A549 (cell line): ENCODE measurements at regions not wholly inside any gene's neighbourhood (a gene's known extent, or its start where the extent isn't known, plus 50 kb on each side); places are given as distances from the start of the nearest gene placed in this dataset.

Experiments
- ATAC-seq, 2 experiments: fragments of 200-7000 bp in 1 of 2; fragments of >200 bp in 1 of 2; cut with Nextera tagmentation in 1 of 2; cut with Tn5 transposase in 1 of 2; 3 replicates each; pipeline versions ENCODE4 v1.8.0 to v1.9.1; 2018 to 2020; ENCODE audit warnings: mild to moderate bottlenecking in 1 of 2, moderate library complexity in 1 of 2
- CTCF ChIA-PET: fragments of 300-600 bp; sonication (Branson Sonifier 250); formaldehyde crosslinking; extraction: SDS; loops from one replicate; lab custom pipeline; 2021; ENCODE audit warnings: antibody characterized with exemption, inconsistent platforms; lab: Yijun Ruan, JAX
- POLR2A ChIA-PET: fragments of 350-600 bp; formaldehyde crosslinking; extraction: SDS; loops from one replicate; lab custom pipeline; 2021; ENCODE audit warnings: antibody characterized with exemption, inconsistent platforms; lab: Yijun Ruan, JAX
- DNase-seq, 2 experiments: peaks; one replicate each; pipeline versions ENCODE4 v3.0.0 to v3.0.0-alpha.2; 2011 to 2016; ENCODE audit warnings: low read depth in 1 of 2, low spot score in 1 of 2
- FAIRE-seq: peaks from 2 replicates; lab custom pipeline; 2011; peaks lifted over from hg19 to GRCh38; lab: Jason Lieb, UNC
- H3K27ac ChIP-seq, 2 experiments: fragments of >200 bp; sonication (Bioruptor Twin); formaldehyde crosslinking; 3 replicates each; pipeline ENCODE4 v1.5.1; 2016 to 2017
- H3K4me1 ChIP-seq: fragments of >200 bp; sonication (Bioruptor Twin); formaldehyde crosslinking; 3 replicates; pipeline ENCODE4 v1.6.1; 2016
- H3K4me2 ChIP-seq: fragments of >200 bp; sonication (Bioruptor Twin); formaldehyde crosslinking; 3 replicates; pipeline ENCODE4 v1.6.1; 2016
- H3K4me3 ChIP-seq: fragments of >200 bp; sonication (Bioruptor Twin); formaldehyde crosslinking; 3 replicates; pipeline ENCODE4 v1.5.1; 2016
- H3K9me3 ChIP-seq: fragments of >200 bp; sonication (Bioruptor Twin); formaldehyde crosslinking; 3 replicates; pipeline ENCODE4 v1.6.1; 2016
- CBX2 ChIP-seq: fragments of 200-600 bp; sonication (generic); IDR thresholded peaks from 2 replicates; pipeline ENCODE4 v1.6.1; 2016; ENCODE audit warnings: low read depth, mild to moderate bottlenecking, borderline replicate concordance
- CBX8 ChIP-seq: fragments of 200-600 bp; sonication (generic); IDR thresholded peaks from 2 replicates; pipeline ENCODE4 v1.6.1; 2016
- CEBPB ChIP-seq, 2 experiments: fragments of >200 bp in 1 of 2; sonication (Bioruptor Twin) in 1 of 2; formaldehyde crosslinking in 1 of 2; IDR thresholded peaks; 2 replicates each; pipeline ENCODE4 v1.6.1; 2012 to 2016
- CHD4 ChIP-seq: fragments of 200-600 bp; sonication (generic); IDR thresholded peaks from 2 replicates; pipeline ENCODE4 v1.6.1; 2016; ENCODE audit warnings: antibody characterized with exemption, mild to moderate bottlenecking, borderline replicate concordance
- EHF ChIP-seq: fragments of 250-450 bp; sonication (Bioruptor Pico); IDR thresholded peaks from 2 replicates; pipeline ENCODE4 v1.5.0; 2020; ENCODE audit warnings: mild to moderate bottlenecking
- FOSB ChIP-seq: fragments of 250-450 bp; sonication (Bioruptor Pico); IDR thresholded peaks from 2 replicates; pipeline ENCODE4 v1.5.0; 2020; ENCODE audit warnings: mild to moderate bottlenecking, moderate library complexity
- FOXS1 ChIP-seq: fragments of 250-450 bp; sonication (Bioruptor Pico); IDR thresholded peaks from 2 replicates; pipeline ENCODE4 v1.5.0; 2020; ENCODE audit warnings: mild to moderate bottlenecking, moderate library complexity
- HDAC2 ChIP-seq: fragments of 200-600 bp; sonication (generic); IDR thresholded peaks from 2 replicates; pipeline ENCODE4 v1.6.1; 2016
- HES2 ChIP-seq: fragments of >200 bp; sonication (Bioruptor Twin); formaldehyde crosslinking; IDR thresholded peaks from 2 replicates; pipeline ENCODE4 v1.6.1; 2016
- HEYL ChIP-seq: fragments of 250-450 bp; sonication (Bioruptor Pico); IDR thresholded peaks from 2 replicates; pipeline ENCODE4 v1.8.0; 2021; ENCODE audit warnings: mild to moderate bottlenecking, moderate library complexity
- HOXA7 ChIP-seq: fragments of 250-450 bp; sonication (Bioruptor Pico); IDR thresholded peaks from 2 replicates; pipeline ENCODE4 v1.5.0; 2020; ENCODE audit warnings: mild to moderate bottlenecking, moderate library complexity
- KDM5A ChIP-seq: fragments of 200-600 bp; sonication (generic); IDR thresholded peaks from 2 replicates; pipeline ENCODE4 v1.6.1; 2016; ENCODE audit warnings: antibody characterized with exemption, mild to moderate bottlenecking
- MAFK ChIP-seq: fragments of 450-650 bp; IDR thresholded peaks from 2 replicates; pipeline ENCODE4 v1.6.1; 2014; ENCODE audit not compliant: partially characterized antibody
- NPAS2 ChIP-seq: fragments of 250-450 bp; sonication (Bioruptor Pico); IDR thresholded peaks from 2 replicates; pipeline ENCODE4 v1.8.0; 2022; ENCODE audit warnings: mild to moderate bottlenecking, moderate library complexity, borderline replicate concordance
- PHF8 ChIP-seq: fragments of 200-600 bp; sonication (generic); IDR thresholded peaks from 2 replicates; pipeline ENCODE4 v1.6.1; 2016; ENCODE audit warnings: low read depth, mild to moderate bottlenecking, antibody characterized with exemption, moderate library complexity, borderline replicate concordance
- POLR2AphosphoS2 ChIP-seq: conservative IDR thresholded peaks from 2 replicates; pipeline ENCODE4 v1.6.1; 2012; ENCODE audit warnings: low read length, improper control_type of control experiment, inconsistent platforms
- RAD21 ChIP-seq, 2 experiments: fragments of >200 bp in 1 of 2; sonication (Bioruptor Twin) in 1 of 2; formaldehyde crosslinking in 1 of 2; IDR thresholded peaks in 1 of 2; conservative IDR thresholded peaks in 1 of 2; 2 replicates in 1 of 2; 3 replicates in 1 of 2; pipeline ENCODE4 v1.6.1; 2012 to 2018; ENCODE audit warnings: inconsistent platforms in 1 of 2
- RARB ChIP-seq: fragments of 250-450 bp; sonication (Bioruptor Pico); IDR thresholded peaks from 2 replicates; pipeline ENCODE4 v1.8.0; 2021; ENCODE audit warnings: mild to moderate bottlenecking, moderate library complexity
- RCOR1 ChIP-seq: fragments of 150-350 bp; IDR thresholded peaks from 2 replicates; pipeline ENCODE4 v1.6.1; 2014; ENCODE audit warnings: antibody characterized with exemption, low read length, low read depth
- SREBF2 ChIP-seq: fragments of 450-650 bp; IDR thresholded peaks from 2 replicates; pipeline ENCODE4 v1.6.1; 2014; ENCODE audit warnings: mild to moderate bottlenecking, moderate library complexity
- TFCP2L1 ChIP-seq: fragments of 250-450 bp; sonication (Bioruptor Pico); IDR thresholded peaks from 2 replicates; pipeline ENCODE4 v1.5.0; 2021; ENCODE audit warnings: mild to moderate bottlenecking
- ZC3H11A ChIP-seq: fragments of 450-650 bp; IDR thresholded peaks from 2 replicates; pipeline ENCODE4 v1.6.1; 2014; ENCODE audit warnings: antibody characterized with exemption, mild to moderate bottlenecking
- ZFP36 ChIP-seq: fragments of 450-650 bp; IDR thresholded peaks from 2 replicates; pipeline ENCODE4 v1.6.1; 2014; ENCODE audit warnings: borderline replicate concordance; ENCODE audit not compliant: partially characterized antibody
- ZNF302 ChIP-seq: fragments of 250-450 bp; sonication (Bioruptor Pico); IDR thresholded peaks from 2 replicates; pipeline ENCODE4 v1.9.0; 2021; ENCODE audit warnings: inconsistent platforms, mild to moderate bottlenecking, moderate library complexity
- ZSCAN20 ChIP-seq: fragments of 250-450 bp; sonication (Bioruptor Pico); IDR thresholded peaks from 2 replicates; pipeline ENCODE4 v1.8.0; 2022; ENCODE audit warnings: mild to moderate bottlenecking, moderate library complexity
- WGBS: methylation state at CpG from one replicate; pipeline ENCODE4 v1.1.6; 2017; ENCODE audit errors: missing lambda C conversion rate; 5-methylcytosine and 5-hydroxymethylcytosine counted together
- TF ChIP-seq, protein P1 (sequence below): fragments of 250-450 bp; sonication (Bioruptor Pico); IDR thresholded peaks from 2 replicates; pipeline ENCODE4 v1.5.0; 2021; ENCODE audit warnings: mild to moderate bottlenecking, moderate library complexity, borderline replicate concordance
- TF ChIP-seq, protein P2 (sequence below): fragments of >200 bp; sonication (Bioruptor Twin); formaldehyde crosslinking; IDR thresholded peaks from 3 replicates; pipeline ENCODE4 v1.6.1; 2016
- TF ChIP-seq, protein P3 (sequence below): fragments of 200-600 bp; sonication (generic); IDR thresholded peaks from 2 replicates; pipeline ENCODE4 v1.6.1; 2016; ENCODE audit warnings: antibody characterized with exemption, mild to moderate bottlenecking, moderate library complexity

DNA sequence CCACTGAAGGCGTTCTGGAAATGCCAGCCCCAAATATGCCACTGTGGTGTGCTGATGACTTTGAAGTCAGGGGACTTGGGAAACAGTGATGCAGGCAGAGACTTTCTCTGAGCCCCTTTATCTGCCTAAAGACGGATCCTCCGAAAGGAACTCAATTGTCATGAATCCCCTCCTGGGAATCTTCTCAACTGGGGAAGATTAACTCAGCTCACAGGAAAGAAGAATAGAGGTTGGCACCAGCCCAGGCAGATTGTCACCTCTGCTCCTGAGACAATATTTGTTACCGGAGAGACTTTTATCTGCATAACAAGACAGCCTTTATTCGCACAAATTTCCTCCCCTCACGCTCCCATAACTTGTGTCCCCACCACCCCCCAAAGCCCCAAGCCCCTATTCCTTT lies 414.4 kb downstream of the FUT8 start:
- no peak for DNase-seq
- Histone ChIP-seq H3K9me3 (no peaks in the 10 kb centered on the region), H3K4me1 (no peaks in the 10 kb centered on the region), H3K4me2 (no peak overlapping the region), H3K4me3 (no peak overlapping the region), H3K27ac (no peak overlapping the region)
- WGBS: 48% methylated on average over 6 of the region's 6 CpGs
- ChIA-PET CTCF (interaction anchor here (0.6 to 8.7 kb wide), 4 partner anchors 18 to 664 kb away, joined by 3 to 108 read pairs (median 46); partner anchors contain the start of gene FUT8), POLR2A (no interaction called here)
- FAIRE-seq: no peak
- ATAC-seq: no peak
- TF ChIP-seq TFCP2L1 (CRISPR knock-in tag) (no peak), PHF8 (no peak), HOXA7 (no peak), ZC3H11A (no peak), ZFP36 (no peak), RAD21 (conservative IDR thresholded peaks at IDR 0.05 in 1 of 2, IDR thresholded peaks at IDR 0.05 in 1 of 2) (no peak), HDAC2 (no peak), ZSCAN20 (CRISPR knock-in tag) (no peak), RCOR1 (no peak), HES2 (no peak), EHF (CRISPR knock-in tag) (no peak), NPAS2 (CRISPR knock-in tag) (no peak), POLR2AphosphoS2 (no peak), KDM5A (no peak), FOSB (CRISPR knock-in tag) (no peak)
- TF ChIP-seq, protein P1, sequence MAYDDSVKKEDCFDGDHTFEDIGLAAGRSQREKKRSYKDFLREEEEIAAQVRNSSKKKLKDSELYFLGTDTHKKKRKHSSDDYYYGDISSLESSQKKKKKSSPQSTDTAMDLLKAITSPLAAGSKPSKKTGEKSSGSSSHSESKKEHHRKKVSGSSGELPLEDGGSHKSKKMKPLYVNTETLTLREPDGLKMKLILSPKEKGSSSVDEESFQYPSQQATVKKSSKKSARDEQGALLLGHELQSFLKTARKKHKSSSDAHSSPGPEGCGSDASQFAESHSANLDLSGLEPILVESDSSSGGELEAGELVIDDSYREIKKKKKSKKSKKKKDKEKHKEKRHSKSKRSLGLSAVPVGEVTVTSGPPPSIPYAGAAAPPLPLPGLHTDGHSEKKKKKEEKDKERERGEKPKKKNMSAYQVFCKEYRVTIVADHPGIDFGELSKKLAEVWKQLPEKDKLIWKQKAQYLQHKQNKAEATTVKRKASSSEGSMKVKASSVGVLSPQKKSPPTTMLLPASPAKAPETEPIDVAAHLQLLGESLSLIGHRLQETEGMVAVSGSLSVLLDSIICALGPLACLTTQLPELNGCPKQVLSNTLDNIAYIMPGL (CRISPR knock-in tag): no peak

GRCh38 chr14:65827520-65827919 lies 415.0 kb downstream of the FUT8 start:
- FAIRE-seq: no peak

More at GRCh38 chr14:65827520-65827919, 415.0 kb downstream of the FUT8 start:
- TF ChIP-seq, protein P2, sequence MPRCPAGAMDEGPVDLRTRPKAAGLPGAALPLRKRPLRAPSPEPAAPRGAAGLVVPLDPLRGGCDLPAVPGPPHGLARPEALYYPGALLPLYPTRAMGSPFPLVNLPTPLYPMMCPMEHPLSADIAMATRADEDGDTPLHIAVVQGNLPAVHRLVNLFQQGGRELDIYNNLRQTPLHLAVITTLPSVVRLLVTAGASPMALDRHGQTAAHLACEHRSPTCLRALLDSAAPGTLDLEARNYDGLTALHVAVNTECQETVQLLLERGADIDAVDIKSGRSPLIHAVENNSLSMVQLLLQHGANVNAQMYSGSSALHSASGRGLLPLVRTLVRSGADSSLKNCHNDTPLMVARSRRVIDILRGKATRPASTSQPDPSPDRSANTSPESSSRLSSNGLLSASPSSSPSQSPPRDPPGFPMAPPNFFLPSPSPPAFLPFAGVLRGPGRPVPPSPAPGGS: no peak
- TF ChIP-seq RCOR1: no peak
- no peak for TF ChIP-seq CEBPB (IDR thresholded peaks at IDR 0.05)
- TF ChIP-seq MAFK: no peak
- TF ChIP-seq CBX8: no peak
- TF ChIP-seq SREBF2: no peak
- no peak for TF ChIP-seq CHD4
- no peak for TF ChIP-seq RARB (CRISPR knock-in tag)
- TF ChIP-seq FOXS1 (CRISPR knock-in tag): no peak
- TF ChIP-seq CBX2: no peak
- TF ChIP-seq, protein P3, sequence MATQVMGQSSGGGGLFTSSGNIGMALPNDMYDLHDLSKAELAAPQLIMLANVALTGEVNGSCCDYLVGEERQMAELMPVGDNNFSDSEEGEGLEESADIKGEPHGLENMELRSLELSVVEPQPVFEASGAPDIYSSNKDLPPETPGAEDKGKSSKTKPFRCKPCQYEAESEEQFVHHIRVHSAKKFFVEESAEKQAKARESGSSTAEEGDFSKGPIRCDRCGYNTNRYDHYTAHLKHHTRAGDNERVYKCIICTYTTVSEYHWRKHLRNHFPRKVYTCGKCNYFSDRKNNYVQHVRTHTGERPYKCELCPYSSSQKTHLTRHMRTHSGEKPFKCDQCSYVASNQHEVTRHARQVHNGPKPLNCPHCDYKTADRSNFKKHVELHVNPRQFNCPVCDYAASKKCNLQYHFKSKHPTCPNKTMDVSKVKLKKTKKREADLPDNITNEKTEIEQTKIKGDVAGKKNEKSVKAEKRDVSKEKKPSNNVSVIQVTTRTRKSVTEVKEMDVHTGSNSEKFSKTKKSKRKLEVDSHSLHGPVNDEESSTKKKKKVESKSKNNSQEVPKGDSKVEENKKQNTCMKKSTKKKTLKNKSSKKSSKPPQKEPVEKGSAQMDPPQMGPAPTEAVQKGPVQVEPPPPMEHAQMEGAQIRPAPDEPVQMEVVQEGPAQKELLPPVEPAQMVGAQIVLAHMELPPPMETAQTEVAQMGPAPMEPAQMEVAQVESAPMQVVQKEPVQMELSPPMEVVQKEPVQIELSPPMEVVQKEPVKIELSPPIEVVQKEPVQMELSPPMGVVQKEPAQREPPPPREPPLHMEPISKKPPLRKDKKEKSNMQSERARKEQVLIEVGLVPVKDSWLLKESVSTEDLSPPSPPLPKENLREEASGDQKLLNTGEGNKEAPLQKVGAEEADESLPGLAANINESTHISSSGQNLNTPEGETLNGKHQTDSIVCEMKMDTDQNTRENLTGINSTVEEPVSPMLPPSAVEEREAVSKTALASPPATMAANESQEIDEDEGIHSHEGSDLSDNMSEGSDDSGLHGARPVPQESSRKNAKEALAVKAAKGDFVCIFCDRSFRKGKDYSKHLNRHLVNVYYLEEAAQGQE: no peak
- TF ChIP-seq ZNF302 (CRISPR knock-in tag): no peak
- no peak for TF ChIP-seq ZSCAN20 (CRISPR knock-in tag)
- TF ChIP-seq EHF (CRISPR knock-in tag): no peak
- no peak for TF ChIP-seq HEYL (CRISPR knock-in tag)
- ATAC-seq: no peak
- Histone ChIP-seq H3K4me1 (0 out of 3 replicates have a peak, but pooled peaks cover 3% of the 10 kb centered on the region), H3K4me2 (no peak overlapping the region), H3K27ac (no peak overlapping the region), H3K9me3 (no peaks in the 10 kb centered on the region), H3K4me3 (no peak overlapping the region)
- 36% methylated on average over 6 of the region's 6 CpGs for WGBS
- POLR2A ChIA-PET: no interaction called here
- DNase-seq: no peak
- CTCF ChIA-PET: interaction anchor here (2.0 to 8.7 kb wide), 3 partner anchors 18 to 665 kb away, joined by 6 to 108 read pairs (median 85); partner anchors contain the start of gene FUT8
